ENCODE measurements at regions not wholly inside any gene's neighbourhood (a gene's known extent, or its start where the extent isn't known, plus 50 kb on each side); places are given as distances from the start of the nearest gene placed in this dataset.
"Not testable (repeated sequence)": the region's sequence is repeated elsewhere in the genome, so short reads cannot be mapped to it uniquely, and the experiment has no call there.

DNA sequence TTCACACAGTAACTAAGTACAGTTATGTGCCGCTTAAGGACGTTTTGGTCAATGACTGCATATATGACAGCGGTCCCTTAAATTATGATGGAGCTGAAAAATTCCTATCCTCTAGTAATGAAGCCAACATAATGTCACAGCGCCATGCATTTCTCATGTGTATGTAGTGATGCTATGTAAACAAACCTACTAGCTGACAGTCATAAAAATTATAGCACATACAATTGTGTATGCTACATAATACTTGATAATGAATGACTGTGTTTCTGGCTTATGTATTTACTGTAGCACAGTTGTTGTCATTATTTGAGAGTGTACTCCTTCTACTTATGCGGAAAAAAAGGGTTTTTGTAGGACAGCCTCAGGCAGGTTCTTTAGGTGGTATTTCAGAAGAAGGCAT lies 99.7 kb downstream of the DACT1 start:
- FAIRE-seq (no peak), DNase-seq (ENCODE audit: insufficient read length, low spot score) (no peak)
- no peak for TF ChIP-seq SPI1 (IDR thresholded peaks at IDR 0.05; ENCODE audit: low read depth, low read length)
- TF ChIP-seq TAF1 (IDR thresholded peaks at IDR 0.05; ENCODE audit: low read depth, low read length) = no peak
- TF ChIP-seq POU2F2 (IDR thresholded peaks at IDR 0.05; ENCODE audit: low read depth, low read length) = no peak

DNA sequence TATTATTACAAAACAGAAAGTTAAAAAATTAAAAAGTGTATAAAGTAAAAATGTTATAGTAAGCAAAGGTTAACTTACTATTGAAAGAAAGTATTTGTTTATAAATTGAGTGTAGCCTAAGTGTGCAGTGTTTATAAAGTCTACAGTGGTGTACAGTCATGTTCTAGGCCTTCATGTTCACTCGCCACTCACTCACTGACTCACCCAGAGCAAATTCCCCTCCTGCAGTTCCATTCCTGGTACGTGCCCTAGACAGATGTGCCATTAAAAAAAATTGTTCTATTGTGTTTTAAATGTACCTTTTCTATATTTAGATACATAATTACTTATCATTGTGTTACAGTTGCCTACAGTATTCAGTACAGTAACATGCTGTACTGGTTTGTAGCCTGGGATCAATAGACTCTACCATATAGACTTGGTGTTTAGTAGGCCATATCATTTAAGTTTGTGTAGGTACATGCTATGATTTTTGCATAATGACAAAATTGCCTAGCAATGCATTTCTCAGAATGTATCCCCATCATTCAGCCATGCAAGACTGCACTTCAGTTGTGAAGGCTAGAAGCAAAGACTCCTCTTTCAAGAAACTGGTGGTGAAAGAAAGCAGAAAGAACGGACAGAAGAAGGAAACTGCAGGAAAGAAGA lies 100.6 kb downstream of the DACT1 start:
- TF ChIP-seq POLR2AphosphoS5 (IDR thresholded peaks at IDR 0.05; ENCODE audit: low read depth, low read length) (no peak), PAX5 (IDR thresholded peaks at IDR 0.05; ENCODE audit: insufficient read depth, low read length, severe bottlenecking) (no peak), POLR2A (IDR thresholded peaks at IDR 0.05; ENCODE audit: low read depth, low read length) (no peak), TAF1 (IDR thresholded peaks at IDR 0.05; ENCODE audit: low read depth, low read length) (no peak), SPI1 (IDR thresholded peaks at IDR 0.05; ENCODE audit: low read depth, low read length) (no peak), POU2F2 (IDR thresholded peaks at IDR 0.05; ENCODE audit: low read depth, low read length) (no peak)
- no peak for FAIRE-seq

DNA sequence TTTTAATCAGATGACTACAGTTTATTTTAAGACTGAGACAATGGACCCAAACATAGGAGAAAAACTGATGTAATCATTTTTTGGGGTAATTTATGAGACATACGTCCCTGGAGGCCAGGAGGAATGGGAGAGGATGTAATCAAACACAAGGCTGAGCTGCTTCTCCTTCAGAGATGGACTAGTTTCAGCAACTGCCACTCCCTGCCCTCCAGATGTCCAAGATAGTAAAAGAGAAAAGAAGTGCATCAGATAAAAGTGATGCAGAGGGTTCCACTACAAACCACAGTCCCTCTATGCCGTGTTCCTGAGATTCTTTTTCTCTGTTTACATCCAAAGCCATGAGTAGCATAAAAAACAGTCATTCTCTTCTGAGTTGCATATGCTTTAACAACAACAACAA lies 101.1 kb downstream of the DACT1 start:
- FAIRE-seq (no peak), DNase-seq (ENCODE audit: insufficient read length, low spot score) (no peak)
- TF ChIP-seq SPI1 (IDR thresholded peaks at IDR 0.05; ENCODE audit: low read depth, low read length) = no peak
- TF ChIP-seq PAX5 (IDR thresholded peaks at IDR 0.05; ENCODE audit: insufficient read depth, low read length, severe bottlenecking) = no peak
- TF ChIP-seq POU2F2 (IDR thresholded peaks at IDR 0.05; ENCODE audit: low read depth, low read length) = no peak
- no peak for TF ChIP-seq POLR2AphosphoS5 (IDR thresholded peaks at IDR 0.05; ENCODE audit: low read depth, low read length)

More for the DNA sequence above, 100.6 kb downstream of the DACT1 start:
- DNase-seq (ENCODE audit: insufficient read length, low spot score) = no peak

DNA sequence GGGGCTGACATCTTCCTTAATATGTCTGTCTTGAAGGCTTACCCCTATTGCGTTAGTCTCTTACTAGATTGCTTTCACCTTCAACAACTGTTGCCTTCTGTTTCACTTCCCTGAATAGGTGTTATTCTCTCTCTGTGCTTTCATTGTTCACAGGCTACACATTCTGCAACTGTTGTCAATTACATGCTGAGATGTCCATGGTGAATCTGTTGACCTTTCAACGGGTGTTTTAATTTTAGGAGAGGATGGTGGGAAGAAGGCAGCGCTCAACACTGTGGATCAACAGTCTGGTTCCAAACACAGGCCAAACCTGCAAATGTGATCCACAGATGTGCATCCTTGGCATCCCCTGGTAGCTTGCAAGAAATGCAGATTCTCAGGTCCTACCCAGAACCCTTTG lies 101.9 kb downstream of the DACT1 start:
- DNase-seq (ENCODE audit: insufficient read length, low spot score) (no peak), FAIRE-seq (no peak)
- TF ChIP-seq SPI1 (IDR thresholded peaks at IDR 0.05; ENCODE audit: low read depth, low read length) (peak; percentile 54), TAF1 (IDR thresholded peaks at IDR 0.05; ENCODE audit: low read depth, low read length) (no peak)

DNA sequence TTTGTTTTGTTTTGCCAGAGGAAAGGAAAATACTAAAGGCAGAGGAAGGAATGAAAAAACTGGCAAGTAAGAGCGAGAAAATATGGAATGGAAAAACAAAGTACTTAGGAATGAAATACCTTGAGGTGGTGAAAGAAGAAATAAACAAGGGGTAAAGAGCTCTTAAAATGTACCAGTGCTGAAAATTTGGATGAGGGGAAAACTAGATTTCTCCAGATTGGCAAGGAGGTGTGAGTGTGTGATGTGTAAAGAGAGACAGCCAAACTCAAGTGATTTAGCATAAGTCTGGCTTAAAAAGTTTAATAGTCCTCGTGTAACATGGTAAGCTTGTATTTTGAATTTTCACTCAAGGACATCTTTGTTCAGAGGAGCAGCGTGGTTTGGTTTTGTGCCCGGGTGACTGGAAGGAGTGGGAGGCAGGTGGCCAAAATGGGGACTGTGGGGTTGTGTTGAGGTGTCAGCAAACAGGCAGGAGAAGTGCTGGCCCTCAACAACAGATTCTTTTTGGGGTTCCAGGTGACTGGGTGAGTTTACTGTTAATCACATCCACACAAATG lies 102.7 kb downstream of the DACT1 start:
- TF ChIP-seq SPI1 (IDR thresholded peaks at IDR 0.05; ENCODE audit: low read depth, low read length) (no peak), TAF1 (IDR thresholded peaks at IDR 0.05; ENCODE audit: low read depth, low read length) (no peak), POLR2A (IDR thresholded peaks at IDR 0.05; ENCODE audit: low read depth, low read length) (no peak), PAX5 (IDR thresholded peaks at IDR 0.05; ENCODE audit: insufficient read depth, low read length, severe bottlenecking) (no peak)
- FAIRE-seq (no peak), DNase-seq (ENCODE audit: insufficient read length, low spot score) (no peak)

DNA sequence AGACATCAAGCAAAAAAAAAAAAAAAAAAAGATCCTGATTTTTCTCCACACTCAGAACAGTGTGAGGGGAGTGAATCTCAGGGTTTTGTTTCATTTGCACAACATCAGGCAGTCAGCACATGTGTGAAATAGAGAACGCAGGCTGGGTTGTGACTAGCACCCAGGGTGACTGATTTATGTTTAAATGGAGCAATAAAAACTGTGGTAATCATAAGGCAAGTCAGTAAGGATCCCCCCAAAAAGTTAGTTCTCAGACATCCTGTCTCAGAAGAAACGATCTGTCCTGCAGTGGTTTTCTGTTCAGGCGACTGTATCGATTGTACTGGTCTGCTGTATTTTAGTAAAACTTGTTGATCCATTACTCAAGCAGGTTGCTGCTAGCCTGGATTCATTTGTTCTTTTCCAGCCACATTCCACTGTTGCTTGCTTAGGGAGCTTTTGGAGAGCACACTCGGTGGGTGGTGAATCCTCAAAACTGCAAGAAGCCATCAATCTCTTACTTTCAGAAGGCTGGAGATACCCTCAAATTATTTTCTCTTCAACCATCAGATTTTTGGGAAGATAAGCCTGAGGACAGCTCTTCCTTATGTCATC lies 107.1 kb downstream of the DACT1 start:
- no peak for FAIRE-seq
- no peak for TF ChIP-seq POLR2AphosphoS5 (IDR thresholded peaks at IDR 0.05; ENCODE audit: low read depth, low read length)
- no peak for TF ChIP-seq SPI1 (IDR thresholded peaks at IDR 0.05; ENCODE audit: low read depth, low read length)
- DNase-seq (ENCODE audit: insufficient read length, low spot score) = no peak

DNA sequence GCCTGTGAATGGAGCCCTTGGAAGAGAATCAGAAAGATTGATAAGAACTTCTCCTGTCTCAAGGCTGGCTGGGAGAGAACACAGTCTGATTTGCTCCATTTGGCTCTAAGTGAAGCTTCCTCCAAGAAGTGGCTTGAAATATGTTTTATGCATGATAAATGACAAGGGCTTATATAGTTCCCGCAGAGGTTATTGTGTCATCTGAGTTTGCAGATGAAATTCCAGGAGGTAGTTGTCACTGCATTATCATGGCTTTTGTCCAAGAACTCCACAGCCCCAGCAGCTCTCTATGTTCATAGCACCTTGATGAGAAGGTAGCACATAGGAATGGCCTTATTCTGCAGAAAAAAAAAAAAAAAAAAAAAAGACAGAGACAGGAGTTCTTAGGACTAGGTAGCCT lies 108.5 kb downstream of the DACT1 start:
- no peak for TF ChIP-seq SPI1 (IDR thresholded peaks at IDR 0.05; ENCODE audit: low read depth, low read length)
- TF ChIP-seq PAX5 (IDR thresholded peaks at IDR 0.05; ENCODE audit: insufficient read depth, low read length, severe bottlenecking) = no peak
- no peak for TF ChIP-seq POLR2A (IDR thresholded peaks at IDR 0.05; ENCODE audit: low read depth, low read length)
- no peak for TF ChIP-seq POLR2AphosphoS5 (IDR thresholded peaks at IDR 0.05; ENCODE audit: low read depth, low read length)
- TF ChIP-seq TAF1 (IDR thresholded peaks at IDR 0.05; ENCODE audit: low read depth, low read length) = no peak
- no peak for TF ChIP-seq POU2F2 (IDR thresholded peaks at IDR 0.05; ENCODE audit: low read depth, low read length)
- FAIRE-seq (no peak), DNase-seq (ENCODE audit: insufficient read length, low spot score) (no peak)

DNA sequence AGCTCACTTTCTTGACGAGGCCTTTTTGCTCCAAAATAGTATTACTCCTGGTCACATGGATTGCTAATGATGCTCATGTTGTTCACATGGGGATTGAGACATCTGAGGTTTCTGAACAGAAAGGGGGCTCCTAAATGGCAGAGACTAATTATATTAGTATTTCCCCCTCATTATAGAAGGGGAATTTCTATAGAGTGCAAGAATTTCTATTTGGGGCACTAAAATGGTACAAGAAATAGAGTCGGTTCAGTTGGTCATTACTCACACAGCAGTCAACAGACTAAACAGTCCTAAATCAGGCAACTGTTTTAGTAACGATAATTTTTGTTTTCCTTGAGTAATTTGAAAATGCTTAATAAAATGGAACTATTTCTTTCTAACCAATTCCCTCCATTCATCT lies 108.9 kb downstream of the DACT1 start:
- DNase-seq (ENCODE audit: insufficient read length, low spot score) (no peak), FAIRE-seq (no peak)
- TF ChIP-seq POLR2AphosphoS5 (IDR thresholded peaks at IDR 0.05; ENCODE audit: low read depth, low read length) = no peak
- no peak for TF ChIP-seq PAX5 (IDR thresholded peaks at IDR 0.05; ENCODE audit: insufficient read depth, low read length, severe bottlenecking)
- no peak for TF ChIP-seq POU2F2 (IDR thresholded peaks at IDR 0.05; ENCODE audit: low read depth, low read length)
- no peak for TF ChIP-seq TAF1 (IDR thresholded peaks at IDR 0.05; ENCODE audit: low read depth, low read length)
- no peak for TF ChIP-seq POLR2A (IDR thresholded peaks at IDR 0.05; ENCODE audit: low read depth, low read length)

DNA sequence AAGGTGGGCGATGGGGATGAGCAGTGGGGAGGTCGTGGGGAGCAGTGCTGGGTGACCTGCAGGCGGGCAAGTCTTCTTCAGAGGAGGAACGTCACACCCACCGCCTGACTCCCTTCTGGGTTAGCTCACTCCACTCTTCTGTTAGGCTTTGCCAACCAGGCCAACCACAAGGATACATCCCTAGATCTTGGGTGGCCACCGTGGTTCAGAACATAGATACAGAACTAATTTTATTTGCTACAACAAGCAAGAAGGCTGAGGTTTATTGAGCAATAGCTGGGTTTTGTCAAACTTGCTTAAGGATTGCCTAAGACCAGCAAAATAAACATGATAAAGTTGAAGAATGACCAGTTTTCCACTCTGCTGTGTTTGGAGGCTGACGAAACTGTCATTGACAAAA lies 109.4 kb downstream of the DACT1 start:
- DNase-seq (ENCODE audit: insufficient read length, low spot score) (no peak), FAIRE-seq (no peak)
- TF ChIP-seq POLR2AphosphoS5 (IDR thresholded peaks at IDR 0.05; ENCODE audit: low read depth, low read length) (no peak), POU2F2 (IDR thresholded peaks at IDR 0.05; ENCODE audit: low read depth, low read length) (no peak), SPI1 (IDR thresholded peaks at IDR 0.05; ENCODE audit: low read depth, low read length) (no peak), TAF1 (IDR thresholded peaks at IDR 0.05; ENCODE audit: low read depth, low read length) (no peak), POLR2A (IDR thresholded peaks at IDR 0.05; ENCODE audit: low read depth, low read length) (no peak), PAX5 (IDR thresholded peaks at IDR 0.05; ENCODE audit: insufficient read depth, low read length, severe bottlenecking) (no peak)

DNA sequence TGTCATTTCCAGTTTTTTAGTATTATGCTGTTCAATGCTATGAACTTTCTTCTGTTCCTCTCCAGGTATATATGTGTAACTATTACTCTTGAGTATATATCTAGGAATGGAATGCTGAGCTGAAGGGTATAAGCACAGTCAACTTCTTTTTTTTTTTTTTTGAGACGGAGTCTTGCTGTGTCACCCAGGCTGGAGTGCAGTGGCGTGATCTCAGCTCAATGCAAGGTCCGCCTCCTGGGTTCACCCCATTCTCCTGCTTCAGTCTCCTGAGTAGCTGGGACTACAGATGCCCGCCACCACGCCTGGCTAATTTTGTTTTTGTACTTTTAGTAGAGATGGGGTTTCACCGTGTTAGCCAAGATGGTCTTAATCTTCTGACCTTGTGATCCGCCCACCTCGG lies 110.5 kb downstream of the DACT1 start:
- FAIRE-seq; DNase-seq (ENCODE audit: insufficient read length, low spot score): not testable (repeated sequence)
